DMS 273 (cell line): ENCODE measurements at regions not wholly inside any gene's neighbourhood (a gene's known extent, or its start where the extent isn't known, plus 50 kb on each side); places are given as distances from the start of the nearest gene placed in this dataset.

Experiments
- DNase-seq: peaks from one replicate; lab custom pipeline; 2025; ENCODE audit not compliant: unreplicated experiment; lab: John Stamatoyannopoulos, UW

DNA sequence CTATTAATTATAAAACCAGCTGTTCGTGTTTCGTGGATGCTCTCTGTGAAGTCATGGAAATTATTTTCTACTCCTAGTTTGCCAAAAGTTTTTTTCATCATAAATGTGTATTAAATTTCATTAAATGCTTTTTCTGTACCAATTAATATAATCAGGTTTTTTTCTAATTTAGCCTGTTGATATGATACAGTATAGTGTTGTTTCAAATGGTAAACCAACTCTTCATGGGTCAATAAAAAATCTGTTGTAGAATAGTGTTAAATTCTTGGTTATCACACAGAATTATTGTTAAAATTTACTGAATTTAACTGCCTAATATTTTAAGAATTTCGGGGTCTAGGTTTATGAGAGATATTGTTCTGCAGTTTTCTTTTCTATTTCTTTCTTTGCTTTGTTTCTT is 505.9 kb upstream of the MANEA start:
- DNase-seq, result no peak

DNA sequence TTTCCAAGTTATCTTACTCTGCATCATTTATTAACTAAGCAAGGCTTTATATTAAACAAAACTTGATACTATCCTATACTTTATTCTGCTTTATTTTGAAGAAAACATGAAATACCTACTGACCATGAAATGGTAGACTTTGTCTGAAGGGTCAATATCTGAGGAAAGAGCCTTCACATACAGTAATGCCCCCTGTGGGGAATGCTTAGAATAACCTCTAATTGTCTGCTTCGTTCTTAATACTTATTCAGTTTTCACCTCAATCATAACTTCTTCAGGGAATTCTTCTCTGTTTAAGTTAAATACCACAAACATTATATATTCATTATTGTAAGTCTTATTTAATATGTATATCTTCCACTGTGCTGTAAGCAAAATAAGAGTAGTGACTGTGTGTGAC is 498.9 kb upstream of the MANEA start:
- DNase-seq, result peak; percentile 23

GRCh38 chr6:95081231-95081630 is 496.1 kb upstream of the MANEA start:
- DNase-seq, result no peak

DNA sequence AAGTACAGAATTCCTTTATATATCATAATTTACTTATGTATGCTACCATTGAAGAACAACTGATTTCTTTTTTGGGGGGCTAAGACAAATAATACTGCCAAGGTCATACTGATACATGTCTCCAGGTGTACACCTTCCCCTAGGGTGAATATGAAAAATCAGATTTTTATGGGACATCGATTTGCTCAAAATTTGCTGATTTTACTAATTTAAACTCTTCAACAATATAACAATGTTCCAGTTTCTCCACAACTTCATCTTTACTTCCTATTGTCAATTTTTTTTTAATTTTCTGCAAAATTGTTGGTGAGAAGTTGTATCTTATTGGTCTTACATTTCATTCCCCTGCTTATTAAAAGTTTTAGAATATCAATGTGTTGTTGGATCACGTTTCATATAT is 495.4 kb upstream of the MANEA start:
- DNase-seq, result no peak

DNA sequence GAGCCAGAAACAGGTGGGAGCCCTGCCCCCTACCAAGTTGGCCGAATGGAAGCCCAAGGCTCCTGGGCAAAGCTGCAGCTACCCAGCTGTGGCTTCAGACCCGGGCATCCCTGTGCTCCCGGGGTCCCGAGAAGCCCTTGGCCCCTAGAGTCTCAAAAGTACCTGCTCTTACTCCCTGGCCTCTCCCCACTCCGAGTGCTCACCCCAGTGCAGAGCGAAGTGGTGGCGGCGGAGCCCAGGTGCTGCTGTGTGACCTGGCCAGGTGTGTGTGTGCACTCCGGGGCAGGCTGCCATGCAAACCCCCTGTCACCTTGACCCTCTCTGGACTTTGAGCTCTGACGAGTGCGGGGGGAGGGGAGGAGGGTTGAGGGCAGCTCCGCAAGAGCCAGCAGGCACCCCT is 493.8 kb upstream of the MANEA start:
- peak; percentile 30 for DNase-seq

DNA sequence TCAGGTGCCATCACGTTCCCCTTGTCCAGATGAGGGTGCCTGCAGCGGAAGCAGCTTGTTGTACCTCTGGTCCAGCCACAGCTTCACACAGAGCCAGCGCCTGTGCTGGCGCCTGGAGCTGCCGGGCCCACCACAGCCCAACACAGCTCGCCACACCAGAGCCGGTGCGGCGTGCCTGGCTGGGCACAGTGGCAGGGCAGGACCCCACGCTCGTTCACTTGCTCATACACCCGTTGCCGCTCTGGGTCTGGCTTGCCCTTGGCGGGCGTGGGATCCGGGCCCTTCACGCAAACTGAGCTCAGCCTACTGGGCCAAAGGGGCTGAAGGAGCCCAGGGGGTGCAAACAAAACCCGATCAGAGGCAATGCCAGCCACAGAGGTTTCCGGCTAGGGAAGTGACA is 492.5 kb upstream of the MANEA start:
- no peak for DNase-seq

DNA sequence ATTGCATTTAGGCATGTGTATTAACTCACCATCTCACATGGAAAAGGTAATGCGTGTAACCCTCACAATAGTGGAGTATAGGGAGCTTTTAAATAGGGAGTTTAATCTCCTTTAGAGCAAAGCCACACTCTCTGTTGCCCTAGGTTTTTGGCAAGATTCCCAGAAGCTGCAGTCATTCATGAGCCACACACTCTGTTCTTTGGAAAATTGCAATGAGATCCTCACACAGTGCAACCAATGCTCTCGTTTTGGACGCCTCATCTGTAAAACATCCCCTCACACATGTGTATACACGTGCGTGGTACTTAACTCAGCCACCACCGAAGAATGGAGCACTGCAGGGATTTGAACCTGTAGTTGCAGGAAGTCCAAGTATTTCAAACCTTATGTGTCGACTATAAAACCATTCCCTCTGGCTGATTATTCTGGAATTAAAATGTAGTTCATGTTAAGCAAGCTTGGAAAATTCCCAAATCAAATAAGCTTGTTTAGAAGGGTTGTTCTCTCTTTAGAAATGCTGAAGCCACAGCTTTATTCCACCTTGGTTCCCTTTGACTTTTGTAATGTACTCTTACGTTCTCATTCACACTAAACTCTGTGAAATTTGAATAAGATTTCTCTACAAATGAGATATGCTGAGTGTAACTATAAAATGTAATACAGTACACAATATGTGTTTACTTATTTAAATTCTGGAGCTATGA is 489.8 kb upstream of the MANEA start:
- peak; percentile 87 for DNase-seq

DNA sequence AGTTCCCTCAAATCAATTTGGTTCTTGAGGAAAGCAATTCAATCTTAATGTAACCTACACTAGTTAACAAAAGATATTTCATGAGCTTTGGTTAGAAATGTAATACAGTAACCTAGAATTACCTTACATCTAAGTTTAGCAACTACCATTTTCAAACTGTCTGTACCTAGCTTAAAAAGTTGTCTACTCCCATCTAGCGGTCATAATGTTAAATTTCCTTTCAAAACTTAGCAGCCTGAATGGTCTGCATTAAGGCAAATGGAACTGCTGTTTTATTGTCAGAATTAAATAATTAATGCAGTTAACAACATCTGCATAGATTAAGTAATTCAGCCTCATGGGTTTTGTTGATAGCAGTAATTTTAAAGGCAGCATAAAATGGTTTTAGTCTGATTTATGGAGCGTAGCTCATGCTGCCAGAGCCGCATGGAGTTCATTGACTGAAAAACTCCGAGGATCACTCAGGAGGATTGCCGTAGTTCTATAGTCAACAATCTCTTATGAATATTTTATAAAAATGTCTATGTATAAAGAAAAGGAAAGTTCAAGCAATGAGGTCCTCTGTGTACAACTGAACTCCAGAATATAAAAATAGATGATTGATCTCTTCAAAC is 485.4 kb upstream of the MANEA start:
- DNase-seq, result peak; percentile 84

GRCh38 chr6:95093154-95093553 is 484.2 kb upstream of the MANEA start:
- DNase-seq, result no peak

GRCh38 chr6:95094751-95095663 is 482.3 kb upstream of the MANEA start:
- no peak for DNase-seq

- DNase-seq, result no peak
Measured at GRCh38 chr6:95095855-95096254, 481.5 kb upstream of the MANEA start.

DNA sequence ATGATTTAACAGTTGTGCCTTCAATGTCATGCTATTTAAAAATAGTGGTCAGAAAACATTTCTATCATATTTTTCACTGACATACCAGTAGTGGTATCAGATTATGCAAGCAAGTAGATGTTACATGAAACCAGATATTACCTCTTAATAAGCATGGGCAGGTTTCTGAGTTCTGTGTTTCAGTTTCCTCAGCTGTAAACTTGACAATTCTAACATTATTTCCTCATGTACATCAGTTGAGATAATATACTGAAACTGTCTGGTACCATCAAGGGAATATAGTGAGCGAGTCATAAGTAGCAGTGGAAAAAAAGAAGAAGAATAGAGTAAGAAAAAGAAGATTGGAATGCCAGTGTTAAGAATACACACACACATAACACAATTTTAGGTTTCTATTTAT is 477.9 kb upstream of the MANEA start:
- no peak for DNase-seq

GRCh38 chr6:95109212-95109611 is 468.1 kb upstream of the MANEA start:
- DNase-seq, result no peak

DNA sequence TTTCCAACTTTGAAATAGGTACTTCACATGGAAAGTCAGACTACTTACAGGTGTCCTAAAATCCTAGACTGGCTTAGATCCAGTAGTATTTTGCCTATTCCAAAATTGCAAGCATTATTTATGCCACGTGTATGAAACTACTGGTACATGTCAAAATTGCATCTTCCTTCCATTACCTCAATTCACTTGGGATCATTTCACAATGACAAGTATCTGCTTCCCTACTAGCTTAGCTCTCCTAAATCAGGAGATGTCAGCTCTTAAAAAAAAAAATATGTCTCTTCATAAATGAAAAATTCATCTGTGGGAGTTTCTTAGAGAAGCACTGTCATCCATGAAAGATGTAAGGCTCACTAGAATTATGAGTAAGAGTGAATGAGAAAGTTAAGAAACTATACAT is 466.6 kb upstream of the MANEA start:
- DNase-seq, result no peak

GRCh38 chr6:95117236-95117635 is 460.1 kb upstream of the MANEA start:
- DNase-seq, result no peak

- no peak for DNase-seq
Measured at GRCh38 chr6:95119927-95120326, 457.4 kb upstream of the MANEA start.

DNA sequence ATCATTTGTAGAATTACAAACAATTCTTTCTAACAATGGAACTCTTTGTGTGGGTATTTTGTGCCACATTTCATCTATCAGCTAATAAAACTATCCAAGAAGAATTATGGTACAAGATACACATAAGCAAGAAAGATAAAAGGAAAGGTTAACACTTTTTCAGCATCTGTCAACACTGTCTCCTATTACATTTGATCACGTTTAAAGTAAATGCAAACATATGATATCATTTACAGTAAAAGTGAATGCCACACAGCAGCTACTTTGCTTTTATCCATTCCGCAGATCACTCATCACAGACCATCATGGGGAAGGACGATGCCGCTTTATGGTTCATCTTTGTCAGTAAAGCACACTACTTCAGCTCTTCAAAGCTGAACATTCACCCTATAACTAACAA is 456.4 kb upstream of the MANEA start:
- DNase-seq, result no peak

- no peak for DNase-seq
Measured at GRCh38 chr6:95127261-95127660, 450.1 kb upstream of the MANEA start.

DNA sequence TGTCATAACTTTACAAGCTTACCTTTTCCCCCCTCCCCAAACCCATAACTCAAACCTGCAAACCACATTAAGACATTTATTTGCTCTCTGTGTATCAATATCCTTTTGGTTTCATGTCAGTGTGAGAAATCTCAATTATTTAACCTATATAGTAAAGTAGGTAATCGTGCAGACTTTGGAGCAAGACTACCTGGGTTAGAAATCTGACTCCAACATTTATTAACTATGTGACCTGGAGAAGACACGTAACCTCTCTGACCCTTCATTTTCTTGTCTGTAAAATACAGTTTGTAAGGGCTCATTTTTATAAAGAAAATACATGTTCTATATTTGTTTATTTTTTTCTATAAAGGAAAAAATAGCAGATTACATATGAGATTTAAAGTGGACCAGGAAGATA is 448.9 kb upstream of the MANEA start:
- DNase-seq, result no peak

GRCh38 chr6:95128947-95129346 is 448.4 kb upstream of the MANEA start:
- no peak for DNase-seq

DNA sequence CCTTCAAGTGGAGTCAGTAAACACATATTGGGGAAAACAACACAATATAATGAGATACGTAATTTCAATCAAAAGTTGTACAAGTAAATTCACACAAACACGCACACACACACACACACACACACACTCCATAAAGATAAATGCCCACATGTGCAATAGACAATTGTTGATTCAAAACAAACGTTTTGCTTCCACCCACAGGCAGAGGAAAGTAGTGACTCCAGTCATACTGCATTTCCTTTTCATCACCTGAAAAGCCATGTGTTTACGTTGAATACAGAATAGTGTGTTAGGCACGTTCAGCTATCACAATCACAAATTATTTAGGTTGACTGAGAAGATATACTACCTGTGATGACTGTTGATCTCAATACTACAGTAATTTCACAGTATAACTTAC is 443.8 kb upstream of the MANEA start:
- peak; percentile 48 for DNase-seq

DNA sequence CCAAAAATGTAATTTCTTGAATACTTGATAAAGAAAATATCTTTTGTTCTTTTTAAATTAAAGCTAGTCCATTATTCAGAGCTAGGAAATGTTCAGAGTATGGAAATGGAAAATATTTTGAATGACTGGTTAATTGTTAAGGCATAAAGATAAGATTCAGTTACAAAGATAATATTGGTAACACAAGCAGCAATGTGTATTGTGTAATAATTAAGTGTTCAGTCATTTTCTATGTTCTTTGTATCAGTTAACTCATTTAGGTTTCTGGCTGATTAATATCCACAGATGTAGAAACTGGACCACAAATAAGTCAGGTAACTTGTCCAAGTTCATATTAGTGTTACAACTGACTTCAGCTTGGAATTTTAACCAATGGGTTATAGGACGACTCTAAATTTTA is 442.2 kb upstream of the MANEA start:
- no peak for DNase-seq
